ENCODE measurements at regions not wholly inside any gene's neighbourhood (a gene's known extent, or its start where the extent isn't known, plus 50 kb on each side); places are given as distances from the start of the nearest gene placed in this dataset.

DNA sequence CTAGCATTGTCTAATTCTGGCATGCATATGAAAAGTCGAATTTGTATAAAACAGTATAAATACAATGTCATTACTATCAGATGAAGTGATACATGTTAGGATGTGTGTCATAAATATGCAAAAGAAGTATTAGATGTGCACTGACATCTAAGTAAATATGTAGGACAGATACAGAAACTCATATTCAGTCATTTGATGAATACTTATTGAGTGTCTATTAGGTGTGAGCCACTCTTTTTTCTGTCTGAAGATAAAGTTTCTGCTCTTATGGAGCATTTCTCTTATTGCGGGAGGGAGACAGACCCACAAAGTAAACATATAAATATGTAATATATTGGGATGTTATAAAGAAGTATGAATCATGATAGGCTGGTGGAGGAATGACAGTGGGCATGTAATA, 426.6 kb upstream of the B3GALT2 start:
- Histone ChIP-seq H3K36me3 (replicated peaks; ENCODE audit: insufficient read depth, low read depth) (no peaks in the 10 kb centered on the region), H4K20me1 (ENCODE audit: insufficient read depth, poor library complexity, severe bottlenecking) (no peaks in the 10 kb centered on the region), H3K4me3 (no peak overlapping the region), H3K9me3 (ENCODE audit: low read depth) (no peaks in the 10 kb centered on the region), H3K27ac (no peak overlapping the region), H3K79me2 (no peaks in the 10 kb centered on the region), H3K4me1 (ENCODE audit: insufficient read depth) (no peaks in the 10 kb centered on the region), H3K27me3 (no peaks in the 10 kb centered on the region), H2AFZ (no peak overlapping the region), H3K9me2 (replicated peaks; ENCODE audit: insufficient read depth) (no peaks in the 10 kb centered on the region), H3K4me2 (no peak overlapping the region)
- WGBS (ENCODE audit: low lambda C conversion rate, missing lambda C conversion rate): 95% methylated on average over 2 of the region's 2 CpGs
- TF ChIP-seq, protein P1, sequence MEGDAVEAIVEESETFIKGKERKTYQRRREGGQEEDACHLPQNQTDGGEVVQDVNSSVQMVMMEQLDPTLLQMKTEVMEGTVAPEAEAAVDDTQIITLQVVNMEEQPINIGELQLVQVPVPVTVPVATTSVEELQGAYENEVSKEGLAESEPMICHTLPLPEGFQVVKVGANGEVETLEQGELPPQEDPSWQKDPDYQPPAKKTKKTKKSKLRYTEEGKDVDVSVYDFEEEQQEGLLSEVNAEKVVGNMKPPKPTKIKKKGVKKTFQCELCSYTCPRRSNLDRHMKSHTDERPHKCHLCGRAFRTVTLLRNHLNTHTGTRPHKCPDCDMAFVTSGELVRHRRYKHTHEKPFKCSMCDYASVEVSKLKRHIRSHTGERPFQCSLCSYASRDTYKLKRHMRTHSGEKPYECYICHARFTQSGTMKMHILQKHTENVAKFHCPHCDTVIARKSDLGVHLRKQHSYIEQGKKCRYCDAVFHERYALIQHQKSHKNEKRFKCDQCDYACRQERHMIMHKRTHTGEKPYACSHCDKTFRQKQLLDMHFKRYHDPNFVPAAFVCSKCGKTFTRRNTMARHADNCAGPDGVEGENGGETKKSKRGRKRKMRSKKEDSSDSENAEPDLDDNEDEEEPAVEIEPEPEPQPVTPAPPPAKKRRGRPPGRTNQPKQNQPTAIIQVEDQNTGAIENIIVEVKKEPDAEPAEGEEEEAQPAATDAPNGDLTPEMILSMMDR (IDR thresholded peaks at IDR 0.05; ENCODE audit: poor library complexity): no peak
- TF ChIP-seq EZH2phosphoT487 (IDR thresholded peaks at IDR 0.05; ENCODE audit: low read depth, severe bottlenecking, unreplicated experiment) (no peak), EZH2 (IDR thresholded peaks at IDR 0.05; ENCODE audit: borderline replicate concordance) (no peak)
- no peak for DNase-seq (ENCODE audit: low spot score)

GRCh38 chr1:193609592-193609991, 423.2 kb upstream of the B3GALT2 start:
- WGBS (ENCODE audit: low lambda C conversion rate, missing lambda C conversion rate): 85% methylated on average over 2 of the region's 2 CpGs
- TF ChIP-seq EZH2 (IDR thresholded peaks at IDR 0.05; ENCODE audit: borderline replicate concordance) (no peak), EZH2phosphoT487 (IDR thresholded peaks at IDR 0.05; ENCODE audit: low read depth, severe bottlenecking, unreplicated experiment) (no peak)
- TF ChIP-seq, protein P1 (IDR thresholded peaks at IDR 0.05; ENCODE audit: poor library complexity): no peak
- no peak for DNase-seq (ENCODE audit: low spot score)

GRCh38 chr1:193607787-193608186, 421.4 kb upstream of the B3GALT2 start:
- no peak for DNase-seq (ENCODE audit: low spot score)
- Histone ChIP-seq H3K4me2 (no peak overlapping the region), H3K9me3 (ENCODE audit: low read depth) (no peaks in the 10 kb centered on the region), H3K9me2 (replicated peaks; ENCODE audit: insufficient read depth) (no peaks in the 10 kb centered on the region), H3K4me1 (ENCODE audit: insufficient read depth) (no peaks in the 10 kb centered on the region), H4K20me1 (ENCODE audit: insufficient read depth, poor library complexity, severe bottlenecking) (no peaks in the 10 kb centered on the region), H3K4me3 (no peak overlapping the region), H3K27ac (no peak overlapping the region), H3K79me2 (no peaks in the 10 kb centered on the region), H2AFZ (no peak overlapping the region), H3K36me3 (replicated peaks; ENCODE audit: insufficient read depth, low read depth) (no peaks in the 10 kb centered on the region), H3K27me3 (no peaks in the 10 kb centered on the region)
- TF ChIP-seq, protein P1 (IDR thresholded peaks at IDR 0.05; ENCODE audit: poor library complexity): no peak
- TF ChIP-seq EZH2 (IDR thresholded peaks at IDR 0.05; ENCODE audit: borderline replicate concordance) (no peak), EZH2phosphoT487 (IDR thresholded peaks at IDR 0.05; ENCODE audit: low read depth, severe bottlenecking, unreplicated experiment) (no peak)
- 86% methylated on average over 3 of the region's 3 CpGs for WGBS (ENCODE audit: low lambda C conversion rate, missing lambda C conversion rate)

More at GRCh38 chr1:193609592-193609991, 423.2 kb upstream of the B3GALT2 start:
- Histone ChIP-seq H3K36me3 (replicated peaks; ENCODE audit: insufficient read depth, low read depth) (no peaks in the 10 kb centered on the region), H3K9me2 (replicated peaks; ENCODE audit: insufficient read depth) (no peaks in the 10 kb centered on the region), H3K9me3 (ENCODE audit: low read depth) (no peaks in the 10 kb centered on the region), H4K20me1 (ENCODE audit: insufficient read depth, poor library complexity, severe bottlenecking) (no peaks in the 10 kb centered on the region), H3K4me2 (no peak overlapping the region), H3K27ac (no peak overlapping the region), H3K4me3 (no peak overlapping the region), H3K27me3 (no peaks in the 10 kb centered on the region), H3K79me2 (no peaks in the 10 kb centered on the region), H2AFZ (no peak overlapping the region), H3K4me1 (ENCODE audit: insufficient read depth) (no peaks in the 10 kb centered on the region)

- no peak overlapping the region for H2AFZ ChIP-seq
- DNase-seq (ENCODE audit: low spot score): no peak
- no peak overlapping the region for H3K27ac ChIP-seq
- no peaks in the 10 kb centered on the region for H3K9me3 ChIP-seq (ENCODE audit: low read depth)
- H3K79me2 ChIP-seq: no peaks in the 10 kb centered on the region
- TF ChIP-seq, protein P1 (IDR thresholded peaks at IDR 0.05; ENCODE audit: poor library complexity): no peak
- TF ChIP-seq EZH2 (IDR thresholded peaks at IDR 0.05; ENCODE audit: borderline replicate concordance): no peak
- 75% methylated on average over 5 of the region's 5 CpGs for WGBS (ENCODE audit: low lambda C conversion rate, missing lambda C conversion rate)
- no peaks in the 10 kb centered on the region for H3K4me1 ChIP-seq (ENCODE audit: insufficient read depth)
- no peaks in the 10 kb centered on the region for H3K36me3 ChIP-seq (replicated peaks; ENCODE audit: insufficient read depth, low read depth)
- H3K4me3 ChIP-seq: no peak overlapping the region
- no peaks in the 10 kb centered on the region for H3K27me3 ChIP-seq
- no peaks in the 10 kb centered on the region for H4K20me1 ChIP-seq (ENCODE audit: insufficient read depth, poor library complexity, severe bottlenecking)
- H3K4me2 ChIP-seq: no peak overlapping the region
- no peaks in the 10 kb centered on the region for H3K9me2 ChIP-seq (replicated peaks; ENCODE audit: insufficient read depth)
Observed at GRCh38 chr1:193606035-193606434, 419.6 kb upstream of the B3GALT2 start.
